GM12872 (cell line): ENCODE measurements at regions not wholly inside any gene's neighbourhood (a gene's known extent, or its start where the extent isn't known, plus 50 kb on each side); places are given as distances from the start of the nearest gene placed in this dataset.

Experiments used
- TF ChIP-seq, protein P1 (sequence below): IDR thresholded peaks from 3 replicates; pipeline ENCODE4 v1.5.1; 2011; ENCODE audit warnings: low read depth, mild to moderate bottlenecking, low read length, moderate library complexity; ENCODE audit not compliant: insufficient read depth

DNA sequence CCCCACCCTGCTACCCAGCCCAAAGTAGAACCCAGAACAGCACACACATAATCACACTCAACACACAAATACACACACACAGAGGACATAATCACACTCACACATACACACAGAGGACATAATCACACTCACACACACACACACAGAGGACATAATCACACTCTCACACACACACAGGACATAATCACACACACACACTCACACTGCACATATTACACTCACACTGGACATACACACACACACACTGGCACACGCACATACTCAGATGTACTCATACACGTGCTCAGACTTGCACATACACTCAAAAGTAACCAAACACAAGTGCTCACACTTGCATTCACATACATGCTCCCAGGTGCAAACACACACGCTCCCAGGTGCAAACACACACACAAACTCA lies 54.3 kb upstream of the CAMK1G start:
- TF ChIP-seq, protein P1, sequence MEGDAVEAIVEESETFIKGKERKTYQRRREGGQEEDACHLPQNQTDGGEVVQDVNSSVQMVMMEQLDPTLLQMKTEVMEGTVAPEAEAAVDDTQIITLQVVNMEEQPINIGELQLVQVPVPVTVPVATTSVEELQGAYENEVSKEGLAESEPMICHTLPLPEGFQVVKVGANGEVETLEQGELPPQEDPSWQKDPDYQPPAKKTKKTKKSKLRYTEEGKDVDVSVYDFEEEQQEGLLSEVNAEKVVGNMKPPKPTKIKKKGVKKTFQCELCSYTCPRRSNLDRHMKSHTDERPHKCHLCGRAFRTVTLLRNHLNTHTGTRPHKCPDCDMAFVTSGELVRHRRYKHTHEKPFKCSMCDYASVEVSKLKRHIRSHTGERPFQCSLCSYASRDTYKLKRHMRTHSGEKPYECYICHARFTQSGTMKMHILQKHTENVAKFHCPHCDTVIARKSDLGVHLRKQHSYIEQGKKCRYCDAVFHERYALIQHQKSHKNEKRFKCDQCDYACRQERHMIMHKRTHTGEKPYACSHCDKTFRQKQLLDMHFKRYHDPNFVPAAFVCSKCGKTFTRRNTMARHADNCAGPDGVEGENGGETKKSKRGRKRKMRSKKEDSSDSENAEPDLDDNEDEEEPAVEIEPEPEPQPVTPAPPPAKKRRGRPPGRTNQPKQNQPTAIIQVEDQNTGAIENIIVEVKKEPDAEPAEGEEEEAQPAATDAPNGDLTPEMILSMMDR, result no peak

DNA sequence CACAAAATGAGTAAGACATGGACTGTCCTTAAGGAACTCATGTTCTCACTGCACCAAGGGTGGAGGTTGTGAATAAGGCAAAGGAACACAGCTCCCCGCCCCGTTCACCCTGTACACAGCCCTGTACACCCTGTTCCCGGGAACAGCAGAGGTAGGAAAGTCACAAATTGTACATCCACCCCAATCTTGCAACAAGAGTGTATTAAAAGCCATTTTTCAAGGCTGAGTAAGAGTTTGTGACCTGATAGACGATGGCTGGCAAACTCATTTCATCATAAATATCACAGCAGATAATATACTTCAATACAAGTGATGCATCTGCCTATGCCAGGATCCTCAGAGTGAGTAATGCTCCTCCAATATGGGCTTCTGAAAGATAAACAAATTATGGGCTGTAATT lies 52.5 kb upstream of the CAMK1G start:
- TF ChIP-seq, protein P1, result no peak

GRCh38 chr1:209531549-209531948 lies 52.0 kb upstream of the CAMK1G start:
- TF ChIP-seq, protein P1, result no peak
